Inflammatory macrophage treated with lipopolysaccharide for 1 hour (primary cell): ENCODE measurements at regions not wholly inside any gene's neighbourhood (a gene's known extent, or its start where the extent isn't known, plus 50 kb on each side); places are given as distances from the start of the nearest gene placed in this dataset.
"Not testable (repeated sequence)": the region's sequence is repeated elsewhere in the genome, so short reads cannot be mapped to it uniquely, and the experiment has no call there.

Experiments
- DNase-seq, 2 donors: peaks; one replicate each; pipeline ENCODE4 v3.0.0-alpha.2; 2020 to 2022

DNA sequence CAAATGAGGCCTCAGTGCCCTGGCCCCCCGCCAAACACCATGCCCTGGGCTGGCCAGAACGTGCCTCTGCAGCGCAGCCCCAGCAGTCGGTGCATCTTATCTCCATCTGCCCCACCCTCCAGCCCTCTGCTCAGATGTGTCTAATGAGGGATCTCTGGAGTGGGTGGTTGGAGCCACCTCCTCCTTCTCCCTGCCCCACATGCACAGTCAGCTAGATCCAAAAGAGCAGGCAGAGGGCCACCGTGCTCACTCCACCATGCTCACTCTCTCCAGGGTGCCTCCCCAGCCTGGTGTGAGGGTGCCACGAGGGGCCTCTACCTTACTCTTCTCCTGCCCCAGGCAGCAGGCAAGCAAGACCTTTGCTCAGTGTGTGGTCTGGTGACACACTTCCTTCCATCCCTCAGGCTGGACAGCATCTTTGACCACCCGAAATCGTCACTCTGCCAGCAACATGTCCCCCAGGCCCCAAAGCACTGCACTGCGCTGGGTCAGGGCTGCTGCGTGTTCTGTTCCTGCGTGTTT, 266.1 kb upstream of the HDAC4 start:
- no peak for DNase-seq

- DNase-seq: no peak
These were observed 265.4 kb upstream of the HDAC4 start for GRCh38 chr2:239666053-239666854.

- DNase-seq: peak in 1 of 2 donors; percentile 30
These were observed 263.5 kb upstream of the HDAC4 start for GRCh38 chr2:239664216-239664810.

GRCh38 chr2:239663364-239663924, 262.6 kb upstream of the HDAC4 start:
- DNase-seq: no peak

- no peak for DNase-seq
These were observed 261.7 kb upstream of the HDAC4 start for GRCh38 chr2:239662413-239663120.

GRCh38 chr2:239661334-239662312, 260.8 kb upstream of the HDAC4 start:
- no peak for DNase-seq

GRCh38 chr2:239660390-239661230, 259.8 kb upstream of the HDAC4 start:
- DNase-seq: peak; percentile 9 to 18

- DNase-seq: no peak
These were observed 257.2 kb upstream of the HDAC4 start for GRCh38 chr2:239657992-239658391.

GRCh38 chr2:239657236-239657635, 256.4 kb upstream of the HDAC4 start:
- no peak for DNase-seq

GRCh38 chr2:239654266-239654665, 253.4 kb upstream of the HDAC4 start:
- no peak for DNase-seq

- DNase-seq: no peak
These were observed 251.0 kb upstream of the HDAC4 start for GRCh38 chr2:239651859-239652258.

GRCh38 chr2:239650674-239651073, 249.9 kb upstream of the HDAC4 start:
- no peak for DNase-seq

DNA sequence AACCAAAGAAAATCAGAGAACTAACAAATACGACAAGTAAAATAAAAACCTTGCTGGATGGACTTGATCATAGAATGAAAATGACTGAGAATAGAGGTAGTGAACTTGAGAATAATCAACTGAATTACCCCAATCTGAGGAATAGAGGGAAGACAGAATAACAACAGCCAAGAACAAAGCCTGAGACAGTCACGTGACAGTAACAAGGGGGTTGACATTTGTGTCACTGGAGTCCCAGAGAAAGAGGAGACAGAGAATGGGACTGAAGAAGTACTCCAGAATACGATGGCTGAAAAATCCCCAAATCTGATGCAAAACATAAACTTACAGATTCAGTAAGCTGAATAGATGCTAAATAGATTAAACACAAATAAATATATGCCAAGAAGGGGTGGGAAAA, 248.5 kb upstream of the HDAC4 start:
- DNase-seq: no peak

GRCh38 chr2:239648607-239649006, 247.8 kb upstream of the HDAC4 start:
- no peak for DNase-seq

DNA sequence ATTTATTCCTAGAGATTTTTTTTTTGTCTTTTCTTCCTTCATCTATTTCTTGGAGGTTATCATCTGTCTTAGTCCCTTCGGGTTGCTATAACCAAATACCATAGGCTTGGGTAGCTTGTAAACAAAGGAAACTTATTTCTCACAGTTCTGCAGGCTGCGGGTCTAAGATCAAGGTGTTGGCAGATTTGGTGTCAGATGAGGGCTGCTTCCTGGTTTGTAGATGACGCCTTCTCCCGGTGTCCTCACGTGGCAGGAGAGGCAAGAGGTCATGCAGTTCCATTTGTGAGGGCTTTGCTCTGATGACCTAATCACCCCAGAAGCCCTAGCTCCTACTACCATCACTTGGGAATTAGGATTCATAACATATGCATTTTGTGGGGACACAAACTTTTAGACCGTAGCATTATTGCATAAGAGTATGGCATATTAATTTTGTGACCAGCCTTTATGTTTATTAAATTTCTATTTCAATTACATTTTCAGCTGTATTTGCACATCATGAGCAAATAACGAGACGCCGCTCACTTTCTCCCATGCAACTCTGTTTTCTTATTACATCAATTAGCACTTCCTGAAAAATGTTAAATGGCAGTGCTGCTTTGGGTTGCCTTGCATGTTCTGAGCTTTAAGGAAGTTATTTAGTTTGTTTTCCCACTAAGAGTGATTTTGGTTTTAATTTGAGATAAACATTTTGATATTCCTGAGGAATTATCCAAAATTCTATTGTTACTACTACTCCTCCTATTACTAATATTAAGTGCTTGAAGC, 246.4 kb upstream of the HDAC4 start:
- DNase-seq: peak; percentile 47 to 57

DNA sequence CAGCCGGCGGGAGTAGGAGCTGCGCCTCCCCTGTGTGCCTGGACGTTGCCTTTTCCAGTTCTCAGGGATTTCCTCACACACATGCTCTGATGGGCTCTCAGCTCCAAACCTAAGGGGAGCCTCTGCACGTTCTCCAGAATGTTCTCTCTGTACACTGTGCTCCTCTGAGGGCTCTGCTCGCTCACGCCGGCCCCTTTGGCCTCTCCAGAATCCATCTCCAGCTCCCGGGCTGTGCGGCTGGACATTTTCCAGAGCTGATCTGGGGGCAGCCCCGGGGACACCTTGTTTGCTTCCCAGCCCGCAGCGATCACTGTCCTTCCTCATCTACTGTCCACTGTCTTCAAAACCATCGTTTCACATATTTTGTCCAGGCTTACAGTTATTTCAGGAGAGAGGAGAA, 245.4 kb upstream of the HDAC4 start:
- no peak for DNase-seq

DNA sequence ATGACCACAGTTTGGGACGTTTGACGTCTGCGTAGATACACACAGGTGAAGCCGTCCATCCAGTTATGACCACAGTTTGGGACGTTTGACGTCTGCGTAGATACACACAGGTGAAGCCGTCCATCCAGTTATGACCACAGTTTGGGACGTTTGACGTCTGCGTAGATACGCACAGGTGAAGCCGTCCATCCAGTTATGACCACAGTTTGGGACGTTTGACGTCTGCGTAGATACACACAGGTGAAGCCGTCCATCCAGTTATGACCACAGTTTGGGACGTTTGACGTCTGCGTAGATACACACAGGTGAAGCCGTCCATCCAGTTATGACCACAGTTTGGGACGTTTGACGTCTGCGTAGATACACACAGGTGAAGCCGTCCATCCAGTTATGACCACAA, 243.8 kb upstream of the HDAC4 start:
- not testable (repeated sequence) for DNase-seq

DNA sequence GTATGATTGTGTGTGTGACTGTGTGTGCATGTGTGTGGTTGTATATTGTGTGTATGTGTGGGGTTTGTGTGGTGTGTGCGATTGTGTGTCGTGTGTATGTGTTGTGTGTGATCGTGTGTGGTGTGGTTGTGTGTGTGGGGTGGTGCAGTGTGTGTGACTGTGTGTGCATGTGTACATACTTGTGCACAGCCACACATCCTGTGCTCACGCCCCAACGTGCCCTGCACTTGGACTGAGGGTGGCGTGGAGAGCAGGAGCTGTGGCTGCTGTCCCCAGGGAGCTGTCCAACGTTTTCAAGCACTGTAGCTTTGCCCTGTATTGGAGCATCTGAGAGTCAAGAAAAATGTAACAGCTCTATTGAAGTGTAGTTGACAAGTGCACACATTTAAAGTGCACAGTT, 243.2 kb upstream of the HDAC4 start:
- peak in 1 of 2 donors; percentile 43 for DNase-seq

DNA sequence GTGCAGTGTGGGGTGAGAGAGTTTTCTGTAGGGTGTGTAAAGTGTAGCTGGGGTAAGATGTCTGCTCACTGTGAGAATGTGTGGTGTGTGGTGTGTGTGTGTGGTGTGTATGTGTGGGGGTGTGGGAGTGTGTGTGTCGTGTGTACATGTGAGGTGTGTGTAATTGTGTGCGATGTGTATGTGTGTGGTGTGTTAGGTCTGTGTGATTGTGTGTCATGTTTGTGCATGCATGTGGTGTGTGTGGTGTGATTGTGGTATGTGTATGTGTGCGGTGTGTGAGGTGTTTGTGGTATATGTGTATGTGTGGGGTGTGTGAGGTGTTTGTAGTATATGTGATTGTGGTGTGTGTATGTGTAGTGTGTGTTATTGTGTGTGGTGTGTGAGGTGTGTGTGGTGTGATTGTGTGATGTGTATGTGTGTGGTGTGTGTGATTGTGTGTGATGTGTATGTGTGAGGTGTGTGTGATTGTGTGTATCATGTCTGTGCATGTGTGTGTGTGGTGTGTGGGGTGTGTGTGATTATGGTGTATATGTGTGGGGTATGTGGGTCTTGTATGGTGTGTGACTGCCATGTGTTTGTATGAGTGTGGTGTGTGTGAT, 241.7 kb upstream of the HDAC4 start:
- DNase-seq: no peak

DNA sequence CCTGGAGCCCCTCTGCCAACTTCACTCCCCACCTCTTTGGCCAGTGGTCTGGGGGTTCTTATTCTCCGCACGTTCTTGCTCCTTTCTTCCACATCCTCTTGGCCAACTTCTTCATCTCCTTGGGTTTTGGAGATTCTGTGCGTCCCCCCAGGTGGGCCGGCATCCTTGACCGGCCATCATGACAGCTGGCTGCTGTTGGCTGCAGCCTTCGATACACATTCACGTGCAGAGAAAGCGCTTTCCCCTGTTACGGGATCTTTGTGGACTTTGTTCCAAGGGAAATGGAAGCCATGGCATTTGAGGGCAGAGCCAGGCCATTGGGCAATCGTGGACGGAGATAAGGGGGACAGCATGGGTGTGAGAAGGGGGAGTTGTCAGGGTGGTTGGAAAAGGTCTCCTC, 241.1 kb upstream of the HDAC4 start:
- not testable (repeated sequence) for DNase-seq
